ENCODE measurements at regions not wholly inside any gene's neighbourhood (a gene's known extent, or its start where the extent isn't known, plus 50 kb on each side); places are given as distances from the start of the nearest gene placed in this dataset.

GRCh38 chr12:85440271-85440670 lies 160.3 kb downstream of the ALX1 start:
- no peak for TF ChIP-seq POLR2A (IDR thresholded peaks at IDR 0.05; ENCODE audit: low read depth)
- TF ChIP-seq CTCF (IDR thresholded peaks at IDR 0.05) = no peak
- no peak for TF ChIP-seq POLR2AphosphoS5 (IDR thresholded peaks at IDR 0.05)

All from esophagus muscularis mucosa (tissue), 3 donors.